ENCODE measurements at regions not wholly inside any gene's neighbourhood (a gene's known extent, or its start where the extent isn't known, plus 50 kb on each side); places are given as distances from the start of the nearest gene placed in this dataset.

DNA sequence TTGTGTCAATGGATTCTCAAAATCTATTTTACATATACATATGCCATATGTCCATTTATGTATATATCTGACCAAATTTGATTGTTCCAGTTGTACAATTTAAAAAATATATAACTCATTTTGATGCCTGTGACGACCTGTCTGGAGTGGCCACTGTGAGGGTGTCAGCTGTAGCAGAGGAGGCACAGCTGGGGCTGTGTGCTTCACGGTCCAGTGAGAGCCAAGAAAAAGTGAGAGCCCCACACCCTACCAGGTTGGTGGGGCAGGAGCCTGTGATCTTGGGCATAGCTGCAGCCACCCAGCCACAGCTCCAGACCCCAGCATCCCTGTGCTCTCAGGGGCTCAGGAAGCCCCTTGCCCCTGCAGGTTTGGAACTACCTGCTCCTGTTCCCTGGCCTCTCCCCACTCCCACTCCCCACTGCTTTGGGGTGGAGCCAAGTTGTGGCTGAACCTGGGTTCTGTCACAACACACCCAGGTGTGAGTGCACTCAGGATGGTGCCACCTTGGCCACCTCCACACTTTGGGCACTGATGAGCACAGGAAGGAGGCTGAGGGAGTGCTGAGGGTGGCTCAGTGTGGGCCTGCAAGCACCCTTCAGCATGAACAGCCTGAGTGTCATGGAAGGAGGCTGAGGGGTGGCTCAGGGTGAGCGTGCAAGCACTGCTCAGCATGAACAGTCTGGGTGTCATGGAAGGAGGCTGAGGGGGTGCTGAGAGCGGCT lies 161.1 kb upstream of the ROBO1 start:
- Histone ChIP-seq H3K4me3 (ENCODE audit: low read depth in 1 of 3, low read length in 3 of 3) (no peak overlapping the region), H3K36me3 (ENCODE audit: control insufficient read depth in 4 of 4, insufficient read depth in 3 of 4, low read depth in 1 of 4, low read length in 3 of 4) (no peaks in the 10 kb centered on the region), H3K27me3 (ENCODE audit: control insufficient read depth in 4 of 4, insufficient read depth in 4 of 4, low read length in 3 of 4) (no peaks in the 10 kb centered on the region), H3K9ac (ENCODE audit: low read depth in 1 of 2, low read length in 2 of 2) (no peak overlapping the region), H3K27ac (ENCODE audit: low read depth in 1 of 2, low read length in 2 of 2) (no peak overlapping the region), H3K4me1 (ENCODE audit: control insufficient read depth in 4 of 4, insufficient read depth in 4 of 4, low read length in 3 of 4) (no peaks in the 10 kb centered on the region), H3K9me3 (ENCODE audit: control insufficient read depth in 4 of 4, low read length in 3 of 4) (no peaks in the 10 kb centered on the region)
- WGBS = 69% methylated on average over 4 of the region's 4 CpGs
- no peak for DNase-seq (ENCODE audit: low spot score)
- TF ChIP-seq YY1 (IDR thresholded peaks at IDR 0.05) (no peak), FOXA2 (IDR thresholded peaks at IDR 0.05) (no peak), TAF1 (conservative IDR thresholded peaks at IDR 0.05) (no peak), GABPA (IDR thresholded peaks at IDR 0.05 in 1 of 2, conservative IDR thresholded peaks at IDR 0.05 in 1 of 2) (no peak), RXRA (IDR thresholded peaks at IDR 0.05) (no peak), JUND (IDR thresholded peaks at IDR 0.05) (no peak), SP1 (IDR thresholded peaks at IDR 0.05) (no peak), RAD21 (IDR thresholded peaks at IDR 0.05) (no peak), HNF4A (conservative IDR thresholded peaks at IDR 0.05) (no peak), NR2F2 (IDR thresholded peaks at IDR 0.05) (no peak), FOXA1 (IDR thresholded peaks at IDR 0.05) (no peak), EGR1 (IDR thresholded peaks at IDR 0.05; ENCODE audit: low read depth in 2 of 2) (no peak), HNF4G (IDR thresholded peaks at IDR 0.05) (no peak)
- TF ChIP-seq, protein P1, sequence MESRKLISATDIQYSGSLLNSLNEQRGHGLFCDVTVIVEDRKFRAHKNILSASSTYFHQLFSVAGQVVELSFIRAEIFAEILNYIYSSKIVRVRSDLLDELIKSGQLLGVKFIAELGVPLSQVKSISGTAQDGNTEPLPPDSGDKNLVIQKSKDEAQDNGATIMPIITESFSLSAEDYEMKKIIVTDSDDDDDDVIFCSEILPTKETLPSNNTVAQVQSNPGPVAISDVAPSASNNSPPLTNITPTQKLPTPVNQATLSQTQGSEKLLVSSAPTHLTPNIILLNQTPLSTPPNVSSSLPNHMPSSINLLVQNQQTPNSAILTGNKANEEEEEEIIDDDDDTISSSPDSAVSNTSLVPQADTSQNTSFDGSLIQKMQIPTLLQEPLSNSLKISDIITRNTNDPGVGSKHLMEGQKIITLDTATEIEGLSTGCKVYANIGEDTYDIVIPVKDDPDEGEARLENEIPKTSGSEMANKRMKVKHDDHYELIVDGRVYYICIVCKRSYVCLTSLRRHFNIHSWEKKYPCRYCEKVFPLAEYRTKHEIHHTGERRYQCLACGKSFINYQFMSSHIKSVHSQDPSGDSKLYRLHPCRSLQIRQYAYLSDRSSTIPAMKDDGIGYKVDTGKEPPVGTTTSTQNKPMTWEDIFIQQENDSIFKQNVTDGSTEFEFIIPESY (IDR thresholded peaks at IDR 0.05) = no peak
- TF ChIP-seq, protein P2, sequence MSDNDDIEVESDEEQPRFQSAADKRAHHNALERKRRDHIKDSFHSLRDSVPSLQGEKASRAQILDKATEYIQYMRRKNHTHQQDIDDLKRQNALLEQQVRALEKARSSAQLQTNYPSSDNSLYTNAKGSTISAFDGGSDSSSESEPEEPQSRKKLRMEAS (IDR thresholded peaks at IDR 0.05) = no peak
- TF ChIP-seq, protein P3, sequence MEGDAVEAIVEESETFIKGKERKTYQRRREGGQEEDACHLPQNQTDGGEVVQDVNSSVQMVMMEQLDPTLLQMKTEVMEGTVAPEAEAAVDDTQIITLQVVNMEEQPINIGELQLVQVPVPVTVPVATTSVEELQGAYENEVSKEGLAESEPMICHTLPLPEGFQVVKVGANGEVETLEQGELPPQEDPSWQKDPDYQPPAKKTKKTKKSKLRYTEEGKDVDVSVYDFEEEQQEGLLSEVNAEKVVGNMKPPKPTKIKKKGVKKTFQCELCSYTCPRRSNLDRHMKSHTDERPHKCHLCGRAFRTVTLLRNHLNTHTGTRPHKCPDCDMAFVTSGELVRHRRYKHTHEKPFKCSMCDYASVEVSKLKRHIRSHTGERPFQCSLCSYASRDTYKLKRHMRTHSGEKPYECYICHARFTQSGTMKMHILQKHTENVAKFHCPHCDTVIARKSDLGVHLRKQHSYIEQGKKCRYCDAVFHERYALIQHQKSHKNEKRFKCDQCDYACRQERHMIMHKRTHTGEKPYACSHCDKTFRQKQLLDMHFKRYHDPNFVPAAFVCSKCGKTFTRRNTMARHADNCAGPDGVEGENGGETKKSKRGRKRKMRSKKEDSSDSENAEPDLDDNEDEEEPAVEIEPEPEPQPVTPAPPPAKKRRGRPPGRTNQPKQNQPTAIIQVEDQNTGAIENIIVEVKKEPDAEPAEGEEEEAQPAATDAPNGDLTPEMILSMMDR (IDR thresholded peaks at IDR 0.05; ENCODE audit: low read depth, low read length, missing input control) = no peak
- TF ChIP-seq, protein P4, sequence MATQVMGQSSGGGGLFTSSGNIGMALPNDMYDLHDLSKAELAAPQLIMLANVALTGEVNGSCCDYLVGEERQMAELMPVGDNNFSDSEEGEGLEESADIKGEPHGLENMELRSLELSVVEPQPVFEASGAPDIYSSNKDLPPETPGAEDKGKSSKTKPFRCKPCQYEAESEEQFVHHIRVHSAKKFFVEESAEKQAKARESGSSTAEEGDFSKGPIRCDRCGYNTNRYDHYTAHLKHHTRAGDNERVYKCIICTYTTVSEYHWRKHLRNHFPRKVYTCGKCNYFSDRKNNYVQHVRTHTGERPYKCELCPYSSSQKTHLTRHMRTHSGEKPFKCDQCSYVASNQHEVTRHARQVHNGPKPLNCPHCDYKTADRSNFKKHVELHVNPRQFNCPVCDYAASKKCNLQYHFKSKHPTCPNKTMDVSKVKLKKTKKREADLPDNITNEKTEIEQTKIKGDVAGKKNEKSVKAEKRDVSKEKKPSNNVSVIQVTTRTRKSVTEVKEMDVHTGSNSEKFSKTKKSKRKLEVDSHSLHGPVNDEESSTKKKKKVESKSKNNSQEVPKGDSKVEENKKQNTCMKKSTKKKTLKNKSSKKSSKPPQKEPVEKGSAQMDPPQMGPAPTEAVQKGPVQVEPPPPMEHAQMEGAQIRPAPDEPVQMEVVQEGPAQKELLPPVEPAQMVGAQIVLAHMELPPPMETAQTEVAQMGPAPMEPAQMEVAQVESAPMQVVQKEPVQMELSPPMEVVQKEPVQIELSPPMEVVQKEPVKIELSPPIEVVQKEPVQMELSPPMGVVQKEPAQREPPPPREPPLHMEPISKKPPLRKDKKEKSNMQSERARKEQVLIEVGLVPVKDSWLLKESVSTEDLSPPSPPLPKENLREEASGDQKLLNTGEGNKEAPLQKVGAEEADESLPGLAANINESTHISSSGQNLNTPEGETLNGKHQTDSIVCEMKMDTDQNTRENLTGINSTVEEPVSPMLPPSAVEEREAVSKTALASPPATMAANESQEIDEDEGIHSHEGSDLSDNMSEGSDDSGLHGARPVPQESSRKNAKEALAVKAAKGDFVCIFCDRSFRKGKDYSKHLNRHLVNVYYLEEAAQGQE (IDR thresholded peaks at IDR 0.05) = no peak
- TF ChIP-seq, protein P5, sequence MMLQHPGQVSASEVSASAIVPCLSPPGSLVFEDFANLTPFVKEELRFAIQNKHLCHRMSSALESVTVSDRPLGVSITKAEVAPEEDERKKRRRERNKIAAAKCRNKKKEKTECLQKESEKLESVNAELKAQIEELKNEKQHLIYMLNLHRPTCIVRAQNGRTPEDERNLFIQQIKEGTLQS (IDR thresholded peaks at IDR 0.05) = no peak
